ENCODE measurements at regions not wholly inside any gene's neighbourhood (a gene's known extent, or its start where the extent isn't known, plus 50 kb on each side); places are given as distances from the start of the nearest gene placed in this dataset.
"Not testable (repeated sequence)": the region's sequence is repeated elsewhere in the genome, so short reads cannot be mapped to it uniquely, and the experiment has no call there.

DNA sequence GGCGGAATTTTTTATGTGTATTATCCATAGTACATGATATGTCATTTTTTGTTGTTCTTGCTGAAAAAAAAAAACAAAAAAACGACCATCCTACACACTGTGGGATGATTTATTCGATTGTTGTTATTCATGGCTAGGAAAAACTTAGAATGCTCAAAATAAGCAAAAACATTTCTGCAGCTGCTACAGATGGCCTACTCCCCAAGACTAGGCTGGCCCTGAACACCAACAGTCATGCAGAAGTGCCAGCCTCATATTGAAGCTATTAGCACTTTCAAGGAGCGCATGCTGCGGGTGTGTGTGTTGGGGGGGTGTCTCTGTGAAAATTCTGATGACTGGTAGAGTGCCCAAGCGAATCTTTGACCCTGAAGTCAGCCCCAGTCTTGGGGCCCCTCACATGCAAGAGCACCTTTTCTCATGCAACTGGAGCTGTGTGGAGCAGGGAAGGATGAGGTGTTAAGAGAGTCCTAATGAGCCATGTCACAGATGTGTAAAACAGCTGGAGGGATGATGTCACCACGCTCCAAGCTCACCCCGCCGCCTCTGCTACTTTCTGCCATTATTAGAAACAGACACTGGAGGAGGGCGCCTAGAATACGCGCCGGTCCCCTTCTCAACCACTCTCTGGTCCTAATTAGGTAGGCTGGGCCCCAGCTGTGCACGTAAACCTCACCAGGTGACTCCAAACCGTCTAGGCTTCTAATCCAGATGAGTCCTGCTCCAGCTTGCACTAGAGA is 61.0 kb upstream of the SMIM23 start:
- DNase-seq: no peak

GRCh38 chr5:171725205-171725601 is 60.4 kb upstream of the SMIM23 start:
- DNase-seq: no peak

GRCh38 chr5:171726819-171727218 is 58.8 kb upstream of the SMIM23 start:
- DNase-seq: not testable (repeated sequence)

DNA sequence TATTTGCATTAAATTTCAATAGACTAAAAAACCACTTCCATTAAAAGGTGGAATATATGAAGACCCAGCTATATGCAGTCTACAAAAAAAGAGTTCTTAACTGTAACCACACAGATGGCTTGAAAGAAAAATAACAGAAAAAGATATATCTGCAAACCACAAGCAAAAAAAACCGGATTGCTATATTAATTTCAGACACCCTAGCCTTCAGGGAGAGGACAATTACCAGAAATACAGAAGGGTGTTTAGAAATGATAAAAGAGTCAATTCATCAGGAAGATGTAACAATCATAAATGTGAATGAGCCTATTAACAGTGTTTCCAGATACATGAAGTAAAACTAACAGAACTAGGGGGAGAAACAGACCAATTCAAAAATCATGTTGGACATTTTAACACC is 56.9 kb upstream of the SMIM23 start:
- no peak for DNase-seq

All from hippocampal formation (tissue), 2 donors.